ENCODE measurements at regions not wholly inside any gene's neighbourhood (a gene's known extent, or its start where the extent isn't known, plus 50 kb on each side); places are given as distances from the start of the nearest gene placed in this dataset.

DNA sequence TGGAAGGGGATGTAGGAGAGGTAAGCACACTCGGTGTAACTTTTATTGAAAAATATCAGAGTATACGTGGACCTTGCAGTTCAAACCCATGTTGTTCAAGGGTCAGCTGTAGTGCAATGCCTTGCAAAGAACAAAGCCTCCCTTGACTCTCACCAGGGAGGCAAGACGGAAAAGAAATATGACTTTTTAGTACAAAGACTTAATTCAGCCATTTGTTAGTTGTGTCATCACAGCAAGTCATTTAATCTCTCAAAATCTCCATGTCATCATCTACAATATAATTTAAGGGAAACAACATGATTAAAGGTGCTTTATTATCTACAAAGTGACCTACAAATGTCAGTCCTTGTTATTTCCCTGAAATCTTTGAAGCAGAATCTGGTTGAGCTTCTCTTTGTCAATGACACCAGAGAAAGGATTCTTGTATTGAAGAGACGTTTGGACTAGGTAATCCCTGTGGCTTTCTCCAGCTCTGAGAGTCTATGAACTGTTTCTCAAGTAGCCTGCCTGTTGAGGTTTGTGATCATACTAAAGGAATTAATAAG lies 502.8 kb downstream of the REEP3 start:
- intact Hi-C loops (cut with DNase I), result no loop called here
- WGBS, 2 donors, result 55 to 65% methylated on average over 4 of the region's 4 CpGs
- Histone ChIP-seq H3K36me3 (no peaks in the 10 kb centered on the region), H3K27ac (no peak overlapping the region), H3K9me3 (peaks cover 0 to 8% (median 0%) of the 10 kb centered on the region in 3 donors), H3K4me3 (no peak overlapping the region), H3K4me1 (no peaks in the 10 kb centered on the region), H3K27me3 (no peaks in the 10 kb centered on the region)
- DNase-seq, result no peak
- TF ChIP-seq POLR2A (IDR thresholded peaks at IDR 0.05), result no peak
- TF ChIP-seq, protein P1, sequence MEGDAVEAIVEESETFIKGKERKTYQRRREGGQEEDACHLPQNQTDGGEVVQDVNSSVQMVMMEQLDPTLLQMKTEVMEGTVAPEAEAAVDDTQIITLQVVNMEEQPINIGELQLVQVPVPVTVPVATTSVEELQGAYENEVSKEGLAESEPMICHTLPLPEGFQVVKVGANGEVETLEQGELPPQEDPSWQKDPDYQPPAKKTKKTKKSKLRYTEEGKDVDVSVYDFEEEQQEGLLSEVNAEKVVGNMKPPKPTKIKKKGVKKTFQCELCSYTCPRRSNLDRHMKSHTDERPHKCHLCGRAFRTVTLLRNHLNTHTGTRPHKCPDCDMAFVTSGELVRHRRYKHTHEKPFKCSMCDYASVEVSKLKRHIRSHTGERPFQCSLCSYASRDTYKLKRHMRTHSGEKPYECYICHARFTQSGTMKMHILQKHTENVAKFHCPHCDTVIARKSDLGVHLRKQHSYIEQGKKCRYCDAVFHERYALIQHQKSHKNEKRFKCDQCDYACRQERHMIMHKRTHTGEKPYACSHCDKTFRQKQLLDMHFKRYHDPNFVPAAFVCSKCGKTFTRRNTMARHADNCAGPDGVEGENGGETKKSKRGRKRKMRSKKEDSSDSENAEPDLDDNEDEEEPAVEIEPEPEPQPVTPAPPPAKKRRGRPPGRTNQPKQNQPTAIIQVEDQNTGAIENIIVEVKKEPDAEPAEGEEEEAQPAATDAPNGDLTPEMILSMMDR (IDR thresholded peaks at IDR 0.05), result no peak

DNA sequence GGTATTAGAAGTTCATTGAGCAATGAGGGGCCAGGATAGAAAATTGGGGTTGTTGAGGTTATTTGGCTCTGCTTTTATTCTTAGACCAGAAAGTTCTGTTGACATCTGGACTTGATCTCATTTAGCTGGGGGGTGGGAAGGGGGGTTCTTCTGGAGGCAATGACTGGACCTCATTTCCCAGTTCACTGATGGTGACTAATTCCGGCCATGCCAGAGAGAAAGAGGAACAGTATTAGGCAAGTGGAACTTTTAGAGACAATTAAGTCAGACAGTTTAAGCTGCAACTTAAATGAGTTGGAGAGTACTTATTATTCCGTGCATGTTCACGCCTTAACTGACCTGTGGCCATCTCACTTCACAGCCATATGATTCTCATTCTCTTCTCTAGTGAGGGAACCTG lies 512.5 kb downstream of the REEP3 start:
- no peaks in the 10 kb centered on the region for H3K36me3 ChIP-seq
- H3K4me3 ChIP-seq, result no peak overlapping the region
- no peak overlapping the region for H3K27ac ChIP-seq
- H3K4me1 ChIP-seq, result no peaks in the 10 kb centered on the region
- intact Hi-C loops (cut with DNase I), result no loop called here
- H3K27me3 ChIP-seq, result no peaks in the 10 kb centered on the region
- 61 to 75% methylated on average over 3 of the region's 3 CpGs for WGBS, 2 donors
- H3K9me3 ChIP-seq, result no peaks in the 10 kb centered on the region
- no peak for DNase-seq
- TF ChIP-seq POLR2A (IDR thresholded peaks at IDR 0.05), result no peak
- TF ChIP-seq, protein P1 (IDR thresholded peaks at IDR 0.05), result no peak

GRCh38 chr10:64036321-64036930 lies 515.2 kb downstream of the REEP3 start:
- H3K4me3 ChIP-seq, result no peak overlapping the region
- WGBS, 2 donors, result 37 to 57% methylated on average over 10 of the region's 10 CpGs
- no peaks in the 10 kb centered on the region for H3K36me3 ChIP-seq
- no peaks in the 10 kb centered on the region for H3K27me3 ChIP-seq
- H3K9me3 ChIP-seq, result no peaks in the 10 kb centered on the region
- H3K27ac ChIP-seq, result peak overlapping the region in 1 of 4 donors; percentile 1
- no peak for DNase-seq
- peaks cover 0 to 6% (median 0%) of the 10 kb centered on the region in 3 donors for H3K4me1 ChIP-seq
- TF ChIP-seq, protein P1 (IDR thresholded peaks at IDR 0.05), result no peak
- no peak for TF ChIP-seq POLR2A (IDR thresholded peaks at IDR 0.05)
- intact Hi-C loops (cut with DNase I), result no loop called here

GRCh38 chr10:64037071-64037661 lies 516.0 kb downstream of the REEP3 start:
- intact Hi-C loops (cut with DNase I), result no loop called here
- no peaks in the 10 kb centered on the region for H3K27me3 ChIP-seq
- WGBS, 2 donors, result 55 to 66% methylated on average over 7 to 9 of the region's 9 CpGs

DNA sequence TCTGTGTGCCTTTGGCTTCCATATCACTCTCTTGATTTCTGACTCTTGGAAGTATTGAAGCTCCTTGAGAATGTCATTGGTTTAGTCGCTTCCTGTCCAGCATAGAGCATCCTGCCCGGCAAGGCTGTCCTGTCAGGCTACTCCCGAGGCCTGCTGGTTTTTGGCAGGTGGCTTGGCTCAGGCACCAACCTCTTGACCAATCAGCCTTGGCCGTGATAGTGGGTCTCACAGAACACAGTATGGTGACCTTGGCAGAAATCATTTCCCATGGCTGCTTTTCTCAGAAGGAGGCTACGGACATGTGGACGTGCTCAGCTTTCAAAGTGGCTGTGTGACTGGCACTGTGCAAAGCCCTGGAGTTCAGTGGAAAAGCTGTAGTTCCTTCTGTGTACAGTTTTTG lies 516.9 kb downstream of the REEP3 start:
- Histone ChIP-seq H3K27ac (no peak overlapping the region), H3K27me3 (no peaks in the 10 kb centered on the region), H3K9me3 (no peaks in the 10 kb centered on the region), H3K4me1 (peaks cover 0 to 9% (median 0%) of the 10 kb centered on the region in 3 donors), H3K4me3 (no peak overlapping the region), H3K36me3 (no peaks in the 10 kb centered on the region)
- 80 to 90% methylated on average over 3 to 6 of the region's 6 CpGs for WGBS, 2 donors
- intact Hi-C loops (cut with DNase I), result no loop called here
- TF ChIP-seq POLR2A (IDR thresholded peaks at IDR 0.05), result no peak
- TF ChIP-seq, protein P1 (IDR thresholded peaks at IDR 0.05), result no peak
- DNase-seq, result no peak

More at GRCh38 chr10:64037071-64037661, 516.0 kb downstream of the REEP3 start:
- H3K4me3 ChIP-seq, result no peak overlapping the region
- no peaks in the 10 kb centered on the region for H3K36me3 ChIP-seq
- peaks cover 0 to 9% (median 0%) of the 10 kb centered on the region in 3 donors for H3K4me1 ChIP-seq
- TF ChIP-seq POLR2A (IDR thresholded peaks at IDR 0.05), result no peak
- TF ChIP-seq, protein P1 (IDR thresholded peaks at IDR 0.05), result no peak
- DNase-seq, result no peak
- H3K27ac ChIP-seq, result peak overlapping the region in 1 of 4 donors; percentile 1
- H3K9me3 ChIP-seq, result no peaks in the 10 kb centered on the region

All from esophagus squamous epithelium (tissue), 5 donors.